Upper lobe of left lung (tissue), 6 donors: ENCODE measurements at regions not wholly inside any gene's neighbourhood (a gene's known extent, or its start where the extent isn't known, plus 50 kb on each side); places are given as distances from the start of the nearest gene placed in this dataset.
A peak's percentile ranks its signal among the peaks of the same experiment; 100 is the strongest.

Experiments used
- ATAC-seq, 2 donors: fragments of 200-7000 bp; cut with Tn5 transposase; one replicate each; pipeline ENCODE4 v1.9.1; 2022; ENCODE audit warnings: mild to moderate bottlenecking in 2 of 2, moderate library complexity in 2 of 2; ENCODE audit not compliant: low FRiP score in 2 of 2
- DNase-seq, 2 donors: peaks; one replicate each; pipeline ENCODE4 v3.0.0-alpha.2; 2019 to 2020
- H3K27ac ChIP-seq, 4 donors: fragments of 200-600 bp; sonication (generic); one replicate each; pipeline ENCODE4 v1.5.1; 2016 to 2019
- H3K27me3 ChIP-seq, 4 donors: fragments of 200-600 bp; sonication (generic); one replicate each; pipeline ENCODE4 v1.5.1; 2017 to 2019
- H3K36me3 ChIP-seq, 4 donors: fragments of 200-600 bp; sonication (generic); one replicate each; pipeline ENCODE4 v1.5.1; 2016 to 2019
- H3K4me1 ChIP-seq, 4 donors: fragments of 200-600 bp; sonication (generic); one replicate each; pipeline ENCODE4 v1.5.1; 2018 to 2019
- H3K4me3 ChIP-seq, 4 donors: fragments of 200-600 bp; sonication (generic); one replicate each; pipeline ENCODE4 v1.5.1; 2017 to 2019; ENCODE audit warnings: mild to moderate bottlenecking in 2 of 4, moderate library complexity in 1 of 4
- H3K9me3 ChIP-seq, 4 donors: fragments of 200-600 bp; sonication (generic); one replicate each; pipeline ENCODE4 v1.5.1; 2018 to 2019
- CTCF ChIP-seq, 6 experiments: fragments of 450-650 bp in 4 of 6; fragments of 200-600 bp in 2 of 6; sonication (generic) in 2 of 6; IDR thresholded peaks; one replicate each; pipeline ENCODE4 v1.5.1; 2016 to 2019; ENCODE audit warnings: antibody characterized with exemption in 6 of 6
- EP300 ChIP-seq, 4 donors: sonication (generic); formaldehyde crosslinking; IDR thresholded peaks; one replicate each; pipeline ENCODE4 v1.5.1; 2017; ENCODE audit warnings: antibody characterized with exemption in 4 of 4, control low read depth in 2 of 4
- POLR2A ChIP-seq, 4 donors: fragments of 450-650 bp; IDR thresholded peaks; one replicate each; pipeline ENCODE4 v1.5.1; 2016 to 2017; ENCODE audit warnings: antibody characterized with exemption in 4 of 4, mild to moderate bottlenecking in 2 of 4
- POLR2AphosphoS5 ChIP-seq, 2 donors: sonication (generic); formaldehyde crosslinking; IDR thresholded peaks; one replicate each; pipeline ENCODE4 v1.5.1; 2017; ENCODE audit warnings: antibody characterized with exemption in 2 of 2
- WGBS, 2 donors: methylation state at CpG; one replicate each; pipeline ENCODE4 v1.1.5; 2017 to 2018; 5-methylcytosine and 5-hydroxymethylcytosine counted together
- donor health status: DM: no; HTN: no; CAD: no; lungs with moderate emphysema.
- donor health status: DM: no; HTN: yes; CAD: no; lungs with severe emphysema.

DNA sequence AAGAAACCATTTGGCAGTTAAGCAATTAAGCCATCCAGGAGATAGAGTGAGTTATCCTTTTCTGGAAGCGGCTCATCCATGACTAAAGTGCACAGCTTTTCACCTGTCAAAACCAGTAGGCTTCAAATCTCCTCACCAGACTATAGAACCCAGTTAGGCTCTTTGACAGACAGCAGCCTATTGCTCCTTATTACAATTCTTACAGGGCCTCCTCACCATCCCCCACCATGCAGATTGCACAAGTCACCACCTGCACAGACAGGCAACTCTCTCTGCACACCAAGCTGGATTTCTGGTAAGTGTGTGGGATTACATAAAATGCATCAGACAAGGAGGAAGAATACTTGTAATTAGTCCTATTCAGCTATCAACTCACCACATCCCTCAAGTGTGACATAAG, 301.6 kb downstream of the SNX13 start:
- no peak overlapping the region for H3K4me3 ChIP-seq
- no peaks in the 10 kb centered on the region for H3K27me3 ChIP-seq
- no peak overlapping the region for H3K27ac ChIP-seq
- no peaks in the 10 kb centered on the region for H3K4me1 ChIP-seq
- peaks cover 0 to 4% (median 0%) of the 10 kb centered on the region in 4 donors for H3K9me3 ChIP-seq
- WGBS, 2 donors = 87 to 92% methylated on average over 1 of the region's 1 CpG
- no peak for ATAC-seq
- H3K36me3 ChIP-seq = no peaks in the 10 kb centered on the region
- TF ChIP-seq CTCF (IDR thresholded peaks at IDR 0.05) (no peak), POLR2AphosphoS5 (IDR thresholded peaks at IDR 0.05) (no peak), EP300 (IDR thresholded peaks at IDR 0.05) (no peak), POLR2A (IDR thresholded peaks at IDR 0.05) (no peak)
- DNase-seq = peak in 1 of 2 donors; percentile 56

- H3K4me1 ChIP-seq = no peaks in the 10 kb centered on the region
- DNase-seq (no peak), ATAC-seq (peak in 1 of 2 donors; percentile 59)
- no peaks in the 10 kb centered on the region for H3K36me3 ChIP-seq
- peaks cover 0 to 5% (median 0%) of the 10 kb centered on the region in 4 donors for H3K9me3 ChIP-seq
- no peak overlapping the region for H3K27ac ChIP-seq
- H3K4me3 ChIP-seq = no peak overlapping the region
- WGBS, 2 donors = 73 to 78% methylated on average over 4 of the region's 4 CpGs
- TF ChIP-seq POLR2AphosphoS5 (IDR thresholded peaks at IDR 0.05) = no peak
- no peak for TF ChIP-seq EP300 (IDR thresholded peaks at IDR 0.05)
- TF ChIP-seq POLR2A (IDR thresholded peaks at IDR 0.05) = no peak
- peak; percentile 20 to 66 (median 45) for TF ChIP-seq CTCF (IDR thresholded peaks at IDR 0.05)
- H3K27me3 ChIP-seq = no peaks in the 10 kb centered on the region
These were observed 299.4 kb downstream of the SNX13 start for GRCh38 chr7:17640730-17641377.

DNA sequence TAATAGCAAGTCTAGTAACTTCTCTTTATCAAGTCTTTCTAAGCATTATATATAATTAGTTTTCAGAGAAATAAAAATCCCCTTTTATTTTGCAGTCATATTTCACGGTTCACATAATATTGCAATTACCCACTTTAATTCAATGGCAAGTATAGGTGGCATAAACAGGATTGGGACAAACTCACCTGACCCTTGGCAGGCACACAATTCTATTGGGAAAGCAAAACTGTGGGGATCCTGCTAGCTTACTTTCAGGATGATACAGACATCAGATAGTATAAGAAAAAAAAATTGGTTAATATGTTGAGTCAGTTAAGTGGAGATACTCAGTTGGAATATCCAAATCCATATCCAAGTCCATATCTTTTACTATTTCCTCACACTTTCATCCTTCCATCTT, 294.8 kb downstream of the SNX13 start:
- H3K27ac ChIP-seq = no peak overlapping the region
- no peak for DNase-seq
- no peak overlapping the region for H3K4me3 ChIP-seq
- no peak for ATAC-seq
- H3K9me3 ChIP-seq = peaks cover 0 to 5% (median 0%) of the 10 kb centered on the region in 4 donors
- no peak for TF ChIP-seq CTCF (IDR thresholded peaks at IDR 0.05)
- H3K36me3 ChIP-seq = no peaks in the 10 kb centered on the region
- H3K4me1 ChIP-seq = no peaks in the 10 kb centered on the region
- 93 to 94% methylated on average over 1 of the region's 1 CpG for WGBS, 2 donors
- no peaks in the 10 kb centered on the region for H3K27me3 ChIP-seq

GRCh38 chr7:17646253-17646956, 293.9 kb downstream of the SNX13 start:
- no peak overlapping the region for H3K27ac ChIP-seq
- 64 to 69% methylated on average over 3 of the region's 3 CpGs for WGBS, 2 donors
- no peaks in the 10 kb centered on the region for H3K36me3 ChIP-seq
- H3K4me1 ChIP-seq = no peaks in the 10 kb centered on the region
- TF ChIP-seq POLR2A (IDR thresholded peaks at IDR 0.05) (no peak), CTCF (IDR thresholded peaks at IDR 0.05) (peak in 3 of 6 experiments; percentile 8 to 18 (median 17)), EP300 (IDR thresholded peaks at IDR 0.05) (no peak)
- ATAC-seq = peak in 1 of 2 donors; percentile 58
- no peaks in the 10 kb centered on the region for H3K27me3 ChIP-seq
- H3K4me3 ChIP-seq = no peak overlapping the region
- peaks cover 0 to 5% (median 0%) of the 10 kb centered on the region in 4 donors for H3K9me3 ChIP-seq
- no peak for DNase-seq
